ENCODE measurements at regions not wholly inside any gene's neighbourhood (a gene's known extent, or its start where the extent isn't known, plus 50 kb on each side); places are given as distances from the start of the nearest gene placed in this dataset.

DNA sequence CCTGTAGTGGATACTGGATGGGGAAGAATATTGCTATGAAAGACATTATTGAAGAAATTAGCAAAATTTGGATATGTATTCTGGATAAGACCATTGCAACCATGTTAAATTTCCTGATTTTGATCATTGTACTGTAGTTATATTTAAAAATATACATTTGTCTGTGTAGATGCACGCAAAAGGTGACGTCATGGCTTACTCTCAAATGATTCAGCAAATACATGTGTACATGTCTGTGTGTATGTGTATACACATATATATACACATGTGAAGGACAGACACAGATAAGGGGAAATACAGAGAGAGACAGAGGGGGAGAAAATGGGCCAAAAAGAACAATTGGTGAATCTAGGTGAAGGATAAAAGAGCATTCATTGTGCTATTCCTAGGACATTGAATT is 82.3 kb upstream of the PLCB4 start:
- no peak overlapping the region for H3K18ac ChIP-seq (ENCODE audit: extremely low read depth, low read length)
- no peak overlapping the region for H4K5ac ChIP-seq (ENCODE audit: insufficient read length, low read depth, low read length)
- H3K4me3 ChIP-seq (ENCODE audit: extremely low read depth in 1 of 4, insufficient read depth in 2 of 4, low read depth in 3 of 4, low read length in 4 of 4): no peak overlapping the region
- 91% methylated on average over 2 of the region's 2 CpGs; no CpG with 5 or more reads in 1 of the 2 experiments for WGBS, 2 experiments (ENCODE audit: extremely low coverage in 1 of 2, insufficient coverage in 1 of 2, insufficient read length in 1 of 2, insufficient replicate concordance in 2 of 2, low coverage in 1 of 2, low lambda C conversion rate in 2 of 2, missing lambda C conversion rate in 1 of 2)
- no peak overlapping the region for H4K91ac ChIP-seq (replicated peaks; ENCODE audit: insufficient read length, low read length)
- H4K20me1 ChIP-seq (replicated peaks in 1 of 2; ENCODE audit: control insufficient read depth in 1 of 2, insufficient read depth in 2 of 2, low read length in 2 of 2): peaks cover 0 to 2% of the 10 kb centered on the region in 2 experiments
- POLR2A ChIA-PET (ENCODE audit: partially characterized antibody): no interaction called here
- H3K4ac ChIP-seq (replicated peaks; ENCODE audit: insufficient read length, low read depth, low read length): no peak overlapping the region
- no peaks in the 10 kb centered on the region for H3K36me3 ChIP-seq (ENCODE audit: control insufficient read depth in 2 of 4, insufficient read depth in 4 of 4, low read length in 3 of 4)
- H2BK120ac ChIP-seq (replicated peaks; ENCODE audit: low read depth, low read length): no peak overlapping the region
- no peak overlapping the region for H2AK5ac ChIP-seq (ENCODE audit: low read depth, low read length)
- H3K4me1 ChIP-seq (replicated peaks in 1 of 4; ENCODE audit: control insufficient read depth in 3 of 4, insufficient read depth in 4 of 4, low read length in 3 of 4): no peaks in the 10 kb centered on the region
- FAIRE-seq (no peak), DNase-seq (ENCODE audit: low read depth in 1 of 2, low spot score in 2 of 2) (no peak)
- H3K9ac ChIP-seq (replicated peaks in 1 of 4; ENCODE audit: extremely low read depth in 1 of 4, low read depth in 3 of 4, low read length in 3 of 4): no peak overlapping the region
- H3K56ac ChIP-seq (replicated peaks; ENCODE audit: insufficient read length, low read depth, low read length): no peak overlapping the region
- H3K27ac ChIP-seq (ENCODE audit: low read depth, low read length): no peak overlapping the region
- H2BK15ac ChIP-seq (ENCODE audit: low read length): no peak overlapping the region
- H3K14ac ChIP-seq (ENCODE audit: insufficient read length): no peak overlapping the region
- H3K4me2 ChIP-seq (ENCODE audit: insufficient read depth in 1 of 2, low read depth in 2 of 2, low read length in 2 of 2): no peak overlapping the region
- H2BK12ac ChIP-seq (ENCODE audit: low read depth, low read length): no peak overlapping the region
- TF ChIP-seq GTF2F1 (IDR thresholded peaks at IDR 0.05; ENCODE audit: borderline replicate concordance, low read depth, low read length) (no peak), RBBP5 (IDR thresholded peaks at IDR 0.05; ENCODE audit: borderline replicate concordance, low read depth, low read length) (no peak), NRF1 (IDR thresholded peaks at IDR 0.05; ENCODE audit: low read depth, low read length) (no peak), TBP (IDR thresholded peaks at IDR 0.05; ENCODE audit: low read depth, low read length) (no peak), HDAC6 (IDR thresholded peaks at IDR 0.05; ENCODE audit: low read depth, low read length) (no peak), GABPA (IDR thresholded peaks at IDR 0.05; ENCODE audit: borderline replicate concordance, insufficient read depth, low read length) (no peak)
- H2BK5ac ChIP-seq (ENCODE audit: low read depth, low read length): no peak overlapping the region
- no peak overlapping the region for H3K23ac ChIP-seq (ENCODE audit: insufficient read length)
- no peaks in the 10 kb centered on the region for H3K9me3 ChIP-seq (ENCODE audit: insufficient read depth in 2 of 2, low read depth in 1 of 2, low read length in 1 of 2)
- CTCF ChIA-PET (ENCODE audit: partially characterized antibody): interaction anchor here (1.2 to 1.4 kb wide), 2 partner anchors 9 to 11 kb away, joined by 3 read pairs; no protein-coding TSS in a partner anchor
- H3K79me1 ChIP-seq (ENCODE audit: low read depth, low read length): no peaks in the 10 kb centered on the region
- H4K8ac ChIP-seq (ENCODE audit: extremely low read depth, insufficient read depth, low read length): no peak overlapping the region
- H3K23me2 ChIP-seq (ENCODE audit: low read depth, low read length): no peaks in the 10 kb centered on the region
- no peaks in the 10 kb centered on the region for H3K79me2 ChIP-seq (ENCODE audit: control insufficient read depth in 1 of 2, insufficient read depth in 2 of 2, low read length in 2 of 2)
- no peak overlapping the region for H2AFZ ChIP-seq (ENCODE audit: low read length)
- H3K27me3 ChIP-seq (replicated peaks in 1 of 4; ENCODE audit: control insufficient read depth in 3 of 4, extremely low read depth in 1 of 4, insufficient read depth in 3 of 4, low read length in 3 of 4): no peaks in the 10 kb centered on the region
- no peak overlapping the region for H2BK20ac ChIP-seq (ENCODE audit: low read length)
